ENCODE measurements at regions not wholly inside any gene's neighbourhood (a gene's known extent, or its start where the extent isn't known, plus 50 kb on each side); places are given as distances from the start of the nearest gene placed in this dataset.

DNA sequence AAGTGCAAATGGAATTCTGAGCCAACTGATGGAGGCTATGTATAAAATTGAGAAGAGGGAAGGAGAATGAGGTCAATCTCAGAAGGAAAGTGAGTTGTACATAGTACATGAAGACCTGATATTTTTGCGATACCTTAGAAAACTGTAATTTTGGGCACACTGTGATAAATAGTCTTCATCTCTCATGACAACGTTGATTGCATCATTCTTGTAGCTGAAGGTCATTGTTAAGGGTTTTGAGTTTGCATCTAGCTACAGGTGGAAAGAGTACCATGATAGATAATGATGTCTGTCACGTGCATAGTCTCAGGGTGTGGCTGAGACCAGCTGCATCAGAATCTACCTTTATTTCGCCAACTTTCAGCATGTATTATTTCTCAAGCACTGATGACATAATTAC lies 435.4 kb upstream of the MDFIC2 start:
- TF ChIP-seq YY1 (IDR thresholded peaks at IDR 0.05; ENCODE audit: low read depth) (no peak), CEBPB (IDR thresholded peaks at IDR 0.05) (no peak), EP300 (IDR thresholded peaks at IDR 0.05; ENCODE audit: borderline replicate concordance) (no peak), TAF1 (IDR thresholded peaks at IDR 0.05; ENCODE audit: low read depth) (no peak), NFIC (IDR thresholded peaks at IDR 0.05) (no peak), FOXM1 (IDR thresholded peaks at IDR 0.05; ENCODE audit: borderline replicate concordance, low read depth) (no peak), EGR1 (IDR thresholded peaks at IDR 0.05) (no peak), TCF12 (IDR thresholded peaks at IDR 0.05; ENCODE audit: low read depth) (no peak), TEAD4 (IDR thresholded peaks at IDR 0.05) (no peak), CREB1 (IDR thresholded peaks at IDR 0.05; ENCODE audit: low read depth) (no peak)
- TF ChIP-seq, protein P1, sequence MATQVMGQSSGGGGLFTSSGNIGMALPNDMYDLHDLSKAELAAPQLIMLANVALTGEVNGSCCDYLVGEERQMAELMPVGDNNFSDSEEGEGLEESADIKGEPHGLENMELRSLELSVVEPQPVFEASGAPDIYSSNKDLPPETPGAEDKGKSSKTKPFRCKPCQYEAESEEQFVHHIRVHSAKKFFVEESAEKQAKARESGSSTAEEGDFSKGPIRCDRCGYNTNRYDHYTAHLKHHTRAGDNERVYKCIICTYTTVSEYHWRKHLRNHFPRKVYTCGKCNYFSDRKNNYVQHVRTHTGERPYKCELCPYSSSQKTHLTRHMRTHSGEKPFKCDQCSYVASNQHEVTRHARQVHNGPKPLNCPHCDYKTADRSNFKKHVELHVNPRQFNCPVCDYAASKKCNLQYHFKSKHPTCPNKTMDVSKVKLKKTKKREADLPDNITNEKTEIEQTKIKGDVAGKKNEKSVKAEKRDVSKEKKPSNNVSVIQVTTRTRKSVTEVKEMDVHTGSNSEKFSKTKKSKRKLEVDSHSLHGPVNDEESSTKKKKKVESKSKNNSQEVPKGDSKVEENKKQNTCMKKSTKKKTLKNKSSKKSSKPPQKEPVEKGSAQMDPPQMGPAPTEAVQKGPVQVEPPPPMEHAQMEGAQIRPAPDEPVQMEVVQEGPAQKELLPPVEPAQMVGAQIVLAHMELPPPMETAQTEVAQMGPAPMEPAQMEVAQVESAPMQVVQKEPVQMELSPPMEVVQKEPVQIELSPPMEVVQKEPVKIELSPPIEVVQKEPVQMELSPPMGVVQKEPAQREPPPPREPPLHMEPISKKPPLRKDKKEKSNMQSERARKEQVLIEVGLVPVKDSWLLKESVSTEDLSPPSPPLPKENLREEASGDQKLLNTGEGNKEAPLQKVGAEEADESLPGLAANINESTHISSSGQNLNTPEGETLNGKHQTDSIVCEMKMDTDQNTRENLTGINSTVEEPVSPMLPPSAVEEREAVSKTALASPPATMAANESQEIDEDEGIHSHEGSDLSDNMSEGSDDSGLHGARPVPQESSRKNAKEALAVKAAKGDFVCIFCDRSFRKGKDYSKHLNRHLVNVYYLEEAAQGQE (IDR thresholded peaks at IDR 0.05; ENCODE audit: low read depth) = no peak
- TF ChIP-seq, protein P2, sequence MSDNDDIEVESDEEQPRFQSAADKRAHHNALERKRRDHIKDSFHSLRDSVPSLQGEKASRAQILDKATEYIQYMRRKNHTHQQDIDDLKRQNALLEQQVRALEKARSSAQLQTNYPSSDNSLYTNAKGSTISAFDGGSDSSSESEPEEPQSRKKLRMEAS (IDR thresholded peaks at IDR 0.05) = no peak
- TF ChIP-seq, protein P3, sequence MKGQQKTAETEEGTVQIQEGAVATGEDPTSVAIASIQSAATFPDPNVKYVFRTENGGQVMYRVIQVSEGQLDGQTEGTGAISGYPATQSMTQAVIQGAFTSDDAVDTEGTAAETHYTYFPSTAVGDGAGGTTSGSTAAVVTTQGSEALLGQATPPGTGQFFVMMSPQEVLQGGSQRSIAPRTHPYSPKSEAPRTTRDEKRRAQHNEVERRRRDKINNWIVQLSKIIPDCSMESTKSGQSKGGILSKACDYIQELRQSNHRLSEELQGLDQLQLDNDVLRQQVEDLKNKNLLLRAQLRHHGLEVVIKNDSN (IDR thresholded peaks at IDR 0.05) = no peak
